ENCODE measurements at regions not wholly inside any gene's neighbourhood (a gene's known extent, or its start where the extent isn't known, plus 50 kb on each side); places are given as distances from the start of the nearest gene placed in this dataset.

GRCh38 chr15:93438310-93438709 lies 349.3 kb upstream of the RGMA start:
- ChIA-PET POLR2A (no interaction called here), CTCF (interaction anchor here (1.4 kb wide), 1 partner anchor 10 kb away, joined by 3 read pairs; no protein-coding TSS in a partner anchor)
- no peaks in the 10 kb centered on the region for H3K9me3 ChIP-seq
- no peaks in the 10 kb centered on the region for H3K27me3 ChIP-seq (ENCODE audit: insufficient read depth)
- H3K4me2 ChIP-seq, result no peak overlapping the region
- H3K9ac ChIP-seq, result no peak overlapping the region
- WGBS (ENCODE audit: low lambda C conversion rate), result 11% methylated on average over 4 of the region's 4 CpGs
- no peak for DNase-seq
- no peaks in the 10 kb centered on the region for H3K9me2 ChIP-seq
- no peaks in the 10 kb centered on the region for H4K20me1 ChIP-seq (ENCODE audit: insufficient read depth)
- H3F3A ChIP-seq (replicated peaks; ENCODE audit: insufficient read depth), result no peaks in the 10 kb centered on the region
- no peak for TF ChIP-seq CTCF (IDR thresholded peaks at IDR 0.05)
- TF ChIP-seq MEF2A (IDR thresholded peaks at IDR 0.05; ENCODE audit: borderline replicate concordance, low read depth), result no peak
- no peak for TF ChIP-seq GATA2 (CRISPR knock-in tag; IDR thresholded peaks at IDR 0.05)
- no peak for TF ChIP-seq PBX3 (IDR thresholded peaks at IDR 0.05)
- no peak for TF ChIP-seq RXRA (IDR thresholded peaks at IDR 0.05; ENCODE audit: borderline replicate concordance, low read depth)
- TF ChIP-seq NFIC (IDR thresholded peaks at IDR 0.05; ENCODE audit: borderline replicate concordance), result no peak
- TF ChIP-seq IRF3 (IDR thresholded peaks at IDR 0.05; ENCODE audit: low read depth, low read length), result no peak
- TF ChIP-seq MAX (IDR thresholded peaks at IDR 0.05; ENCODE audit: low read depth), result no peak
- no peak for TF ChIP-seq REST (IDR thresholded peaks at IDR 0.05; ENCODE audit: low read depth, low read length)
- TF ChIP-seq FOSL2 (IDR thresholded peaks at IDR 0.05; ENCODE audit: borderline replicate concordance, low read depth), result no peak
- no peak for TF ChIP-seq SIN3A (IDR thresholded peaks at IDR 0.05; ENCODE audit: borderline replicate concordance, low read depth, low read length)
- TF ChIP-seq TCF12 (IDR thresholded peaks at IDR 0.05), result no peak
- TF ChIP-seq ELF1 (IDR thresholded peaks at IDR 0.05), result no peak
- TF ChIP-seq RAD21 (IDR thresholded peaks at IDR 0.05; ENCODE audit: low read length), result no peak
- no peak for TF ChIP-seq FOXJ3 (CRISPR knock-in tag; IDR thresholded peaks at IDR 0.05)
- no peak for TF ChIP-seq EP300 (IDR thresholded peaks at IDR 0.05; ENCODE audit: borderline replicate concordance in 1 of 2, low read depth in 1 of 2, low read length in 1 of 2)
- TF ChIP-seq YY1 (IDR thresholded peaks at IDR 0.05; ENCODE audit: low read depth), result no peak
- no peak for TF ChIP-seq SMC3 (IDR thresholded peaks at IDR 0.05; ENCODE audit: low read depth, low read length)
- no peak for TF ChIP-seq NRF1 (IDR thresholded peaks at IDR 0.05; ENCODE audit: low read depth, low read length)
- no peak overlapping the region for H3K27ac ChIP-seq (ENCODE audit: low read depth in 2 of 2, low read length in 1 of 2)
- H3K4me1 ChIP-seq (ENCODE audit: control insufficient read depth in 1 of 2, insufficient read depth in 2 of 2, low read depth in 1 of 2, low read length in 1 of 2), result no peaks in the 10 kb centered on the region
- H3K4me3 ChIP-seq (ENCODE audit: low read depth in 2 of 2, low read length in 1 of 2), result no peak overlapping the region
- H3K36me3 ChIP-seq (replicated peaks in 1 of 2; ENCODE audit: control insufficient read depth in 1 of 2, insufficient read depth in 2 of 2, low read length in 1 of 2), result no peaks in the 10 kb centered on the region
- no peak overlapping the region for H2AFZ ChIP-seq (ENCODE audit: low read depth)
- H3K79me2 ChIP-seq (ENCODE audit: insufficient read depth), result no peaks in the 10 kb centered on the region

All from SK-N-SH (cell line).